Endodermal cell (in vitro differentiated cells): ENCODE measurements at regions not wholly inside any gene's neighbourhood (a gene's known extent, or its start where the extent isn't known, plus 50 kb on each side); places are given as distances from the start of the nearest gene placed in this dataset.

Experiments
- DNase-seq: peaks from one replicate; pipeline ENCODE4 v3.0.0-alpha.2; 2017
- H3K27ac ChIP-seq: 2 replicates; pipeline ENCODE4 v1.5.1; 2013; ENCODE audit warnings: mild to moderate bottlenecking, low read depth, low read length, moderate library complexity
- H3K27me3 ChIP-seq: 2 replicates; pipeline ENCODE4 v1.6.1; 2013; ENCODE audit warnings: mild to moderate bottlenecking, low read length, moderate library complexity; ENCODE audit not compliant: insufficient read depth, control insufficient read depth, poor library complexity, severe bottlenecking
- H3K36me3 ChIP-seq: 2 replicates; pipeline ENCODE4 v1.7.0; 2013; ENCODE audit warnings: mild to moderate bottlenecking, low read length, moderate library complexity; ENCODE audit not compliant: control insufficient read depth, insufficient read depth
- H3K4me1 ChIP-seq: one replicate; pipeline ENCODE4 v1.7.0; 2013; ENCODE audit warnings: low read length; ENCODE audit not compliant: control insufficient read depth, insufficient read depth
- H3K4me3 ChIP-seq: 2 replicates; pipeline ENCODE4 v1.5.1; 2013; ENCODE audit warnings: mild to moderate bottlenecking, low read length, moderate library complexity
- H3K9ac ChIP-seq: 2 replicates; pipeline ENCODE4 v1.6.1; 2013; ENCODE audit warnings: mild to moderate bottlenecking, low read length, moderate library complexity; ENCODE audit not compliant: poor library complexity, severe bottlenecking; ENCODE audit errors: extremely low read depth
- H3K9me3 ChIP-seq: 2 replicates; pipeline ENCODE4 v1.6.1; 2013; ENCODE audit warnings: mild to moderate bottlenecking, low read length, moderate library complexity; ENCODE audit not compliant: control insufficient read depth
- H3K27ac Mint-ChIP-seq: 2 replicates; pipeline ENCODE4 v1.8.0; 2020; ENCODE audit warnings: mixed read lengths
- H3K27me3 Mint-ChIP-seq: 2 replicates; pipeline ENCODE4 v1.8.0; 2021; ENCODE audit warnings: mild to moderate bottlenecking, mixed read lengths; ENCODE audit not compliant: insufficient read depth
- H3K36me3 Mint-ChIP-seq: 2 replicates; pipeline ENCODE4 v1.8.0; 2020; ENCODE audit warnings: low read depth, mixed read lengths
- H3K4me1 Mint-ChIP-seq: 2 replicates; pipeline ENCODE4 v1.8.0; 2020; ENCODE audit warnings: mixed read lengths
- H3K4me3 Mint-ChIP-seq: 2 replicates; pipeline ENCODE4 v1.8.0; 2020; ENCODE audit warnings: mild to moderate bottlenecking, moderate library complexity, mixed read lengths
- H3K9me3 Mint-ChIP-seq: 2 replicates; pipeline ENCODE4 v1.8.0; 2020; ENCODE audit warnings: mild to moderate bottlenecking, mixed read lengths
- CTCF ChIP-seq: fragments of 200-600 bp; sonication (generic); conservative IDR thresholded peaks from 2 replicates; pipeline ENCODE4 v1.5.0; 2021; ENCODE audit warnings: antibody characterized with exemption, mild to moderate bottlenecking
- WGBS, 2 experiments: methylation state at CpG; one replicate each; pipeline versions ENCODE4 v1.1.5 to v1.1.7; 2013; ENCODE audit warnings: missing lambda C conversion rate in 2 of 2, mixed read lengths in 1 of 2; ENCODE audit not compliant: insufficient coverage in 1 of 2, insufficient read length in 1 of 2; 5-methylcytosine and 5-hydroxymethylcytosine counted together

- Histone ChIP-seq H3K27me3 (no peaks in the 10 kb centered on the region), H3K9me3 (peaks cover 44% of the 10 kb centered on the region), H3K4me1 (no peaks in the 10 kb centered on the region), H3K27ac (no peak overlapping the region), H3K9ac (no peak overlapping the region), H3K36me3 (no peaks in the 10 kb centered on the region), H3K4me3 (no peak overlapping the region)
- Mint-ChIP-seq H3K36me3 (peaks cover 7% of the 10 kb centered on the region), H3K27me3 (no peaks in the 10 kb centered on the region), H3K4me1 (no peaks in the 10 kb centered on the region), H3K4me3 (no peak overlapping the region), H3K27ac (no peak overlapping the region), H3K9me3 (peaks cover 28% of the 10 kb centered on the region)
- TF ChIP-seq CTCF = no peak
- no peak for DNase-seq
- 92 to 93% methylated on average over 4 of the region's 5 CpGs for WGBS, 2 experiments
These were observed 761.6 kb upstream of the RGS18 start for GRCh38 chr1:191396622-191397021.

GRCh38 chr1:191398551-191398950, 759.7 kb upstream of the RGS18 start:
- H3K27ac Mint-ChIP-seq = no peak overlapping the region
- Histone ChIP-seq H3K4me1 (no peaks in the 10 kb centered on the region), H3K36me3 (no peaks in the 10 kb centered on the region), H3K9ac (no peak overlapping the region), H3K4me3 (peak overlapping the region; percentile 28), H3K27me3 (no peaks in the 10 kb centered on the region), H3K27ac (no peak overlapping the region), H3K9me3 (peaks cover 39% of the 10 kb centered on the region)
- peaks cover 7% of the 10 kb centered on the region for H3K36me3 Mint-ChIP-seq
- H3K9me3 Mint-ChIP-seq = peaks cover 25% of the 10 kb centered on the region
- no peak for TF ChIP-seq CTCF
- H3K4me3 Mint-ChIP-seq = no peak overlapping the region
- H3K4me1 Mint-ChIP-seq = peaks cover 5% of the 10 kb centered on the region
- no peaks in the 10 kb centered on the region for H3K27me3 Mint-ChIP-seq
- no peak for DNase-seq
- WGBS, 2 experiments = 93 to 97% methylated on average over 3 to 4 of the region's 4 CpGs

- Mint-ChIP-seq H3K4me3 (no peak overlapping the region), H3K4me1 (peaks cover 12% of the 10 kb centered on the region), H3K9me3 (no peaks in the 10 kb centered on the region), H3K36me3 (no peaks in the 10 kb centered on the region), H3K27ac (no peak overlapping the region), H3K27me3 (no peaks in the 10 kb centered on the region)
- H3K27me3 ChIP-seq = no peaks in the 10 kb centered on the region
- no peak overlapping the region for H3K4me3 ChIP-seq
- WGBS, 2 experiments = 84 to 100% methylated on average over 1 to 3 of the region's 3 CpGs
- no peaks in the 10 kb centered on the region for H3K9me3 ChIP-seq
- no peak for TF ChIP-seq CTCF
- H3K4me1 ChIP-seq = no peaks in the 10 kb centered on the region
- no peak overlapping the region for H3K27ac ChIP-seq
- no peaks in the 10 kb centered on the region for H3K36me3 ChIP-seq
- DNase-seq = no peak
- no peak overlapping the region for H3K9ac ChIP-seq
These were observed 752.8 kb upstream of the RGS18 start for GRCh38 chr1:191405417-191405816.
